GM19467 (cell line): ENCODE measurements at regions not wholly inside any gene's neighbourhood (a gene's known extent, or its start where the extent isn't known, plus 50 kb on each side); places are given as distances from the start of the nearest gene placed in this dataset.
"Not testable (repeated sequence)": the region's sequence is repeated elsewhere in the genome, so short reads cannot be mapped to it uniquely, and the experiment has no call there.

Experiments
- ATAC-seq: cut with Tn5 transposase; IDR thresholded peaks from one replicate; pipeline ENCODE4 v1.9.1; 2021; ENCODE audit warnings: mild to moderate bottlenecking, moderate library complexity; ENCODE audit not compliant: unreplicated experiment

GRCh38 chr9:40939201-40939887 lies 189.1 kb downstream of the FOXD4L6 start:
- not testable (repeated sequence) for ATAC-seq

- ATAC-seq: no peak
Measured at GRCh38 chr9:40935336-40935735, 193.1 kb downstream of the FOXD4L6 start.

GRCh38 chr9:40934480-40934879 lies 194.0 kb downstream of the FOXD4L6 start:
- ATAC-seq: not testable (repeated sequence)

- ATAC-seq: not testable (repeated sequence)
Measured at GRCh38 chr9:40930426-40930825, 198.1 kb downstream of the FOXD4L6 start.

GRCh38 chr9:40929488-40929845 lies 199.0 kb downstream of the FOXD4L6 start:
- ATAC-seq: not testable (repeated sequence)

- ATAC-seq: no peak
Measured at GRCh38 chr9:40928803-40929487, 199.5 kb downstream of the FOXD4L6 start.

GRCh38 chr9:40927851-40928802 lies 200.4 kb downstream of the FOXD4L6 start:
- no peak for ATAC-seq

GRCh38 chr9:40927260-40927631 lies 201.2 kb downstream of the FOXD4L6 start:
- ATAC-seq: no peak

- no peak for ATAC-seq
Measured at GRCh38 chr9:40926404-40927259, 201.8 kb downstream of the FOXD4L6 start.

GRCh38 chr9:40925149-40925548 lies 203.3 kb downstream of the FOXD4L6 start:
- ATAC-seq: no peak

- ATAC-seq: not testable (repeated sequence)
Measured at GRCh38 chr9:40916399-40916783, 212.1 kb downstream of the FOXD4L6 start.

- ATAC-seq: not testable (repeated sequence)
Measured at GRCh38 chr9:40915660-40916398, 212.7 kb downstream of the FOXD4L6 start.

GRCh38 chr9:40914772-40915659 lies 213.5 kb downstream of the FOXD4L6 start:
- ATAC-seq: no peak

GRCh38 chr9:40913928-40914673 lies 214.4 kb downstream of the FOXD4L6 start:
- no peak for ATAC-seq

- ATAC-seq: no peak
Measured at GRCh38 chr9:40913096-40913719, 215.3 kb downstream of the FOXD4L6 start.

GRCh38 chr9:40912679-40913078 lies 215.8 kb downstream of the FOXD4L6 start:
- not testable (repeated sequence) for ATAC-seq

- no peak for ATAC-seq
Measured at GRCh38 chr9:40911647-40912046, 216.8 kb downstream of the FOXD4L6 start.

GRCh38 chr9:40910995-40911394 lies 217.5 kb downstream of the FOXD4L6 start:
- not testable (repeated sequence) for ATAC-seq
